HEK293 (cell line): ENCODE measurements at regions not wholly inside any gene's neighbourhood (a gene's known extent, or its start where the extent isn't known, plus 50 kb on each side); places are given as distances from the start of the nearest gene placed in this dataset.

Source experiments
- HOXC10 ChIP-seq: sonication (generic); formaldehyde crosslinking; IDR thresholded peaks from 2 replicates; pipeline ENCODE4 v1.8.1; 2023; ENCODE audit warnings: mild to moderate bottlenecking, missing genetic modification reagents
- KLF1 ChIP-seq: fragments of 450-650 bp; formaldehyde crosslinking; IDR thresholded peaks from 2 replicates; pipeline ENCODE4 v1.5.1; 2016; ENCODE audit warnings: missing biosample characterization, missing genetic modification characterization
- KLF16 ChIP-seq: fragments of 450-650 bp; formaldehyde crosslinking; IDR thresholded peaks from 2 replicates; pipeline ENCODE4 v1.5.1; 2017; ENCODE audit warnings: missing biosample characterization, missing genetic modification characterization
- MEIS1 ChIP-seq: sonication (generic); formaldehyde crosslinking; IDR thresholded peaks from 2 replicates; pipeline ENCODE4 v1.8.1; 2022; ENCODE audit warnings: missing genetic modification reagents, mild to moderate bottlenecking, borderline replicate concordance
- SCRT1 ChIP-seq: fragments of 450-650 bp; formaldehyde crosslinking; IDR thresholded peaks from 2 replicates; pipeline ENCODE4 v1.5.1; 2016; ENCODE audit warnings: missing biosample characterization, missing genetic modification characterization, borderline replicate concordance
- WT1 ChIP-seq: fragments of 450-650 bp; formaldehyde crosslinking; IDR thresholded peaks from 2 replicates; pipeline ENCODE4 v1.5.1; 2016; ENCODE audit warnings: missing biosample characterization, missing genetic modification characterization
- ZNF76 ChIP-seq: fragments of 450-650 bp; formaldehyde crosslinking; IDR thresholded peaks from 2 replicates; pipeline ENCODE4; 2016; ENCODE audit warnings: low read depth, missing biosample characterization, missing genetic modification characterization, borderline replicate concordance
- ZSCAN23 ChIP-seq: fragments of 450-650 bp; formaldehyde crosslinking; IDR thresholded peaks from 2 replicates; pipeline ENCODE4 v1.5.1; 2016; ENCODE audit warnings: missing biosample characterization, missing genetic modification characterization
- TF ChIP-seq, protein P1 (sequence below): fragments of 450-650 bp; formaldehyde crosslinking; IDR thresholded peaks from 2 replicates; pipeline ENCODE4 v1.5.1; 2016; ENCODE audit warnings: missing biosample characterization, missing genetic modification characterization

DNA sequence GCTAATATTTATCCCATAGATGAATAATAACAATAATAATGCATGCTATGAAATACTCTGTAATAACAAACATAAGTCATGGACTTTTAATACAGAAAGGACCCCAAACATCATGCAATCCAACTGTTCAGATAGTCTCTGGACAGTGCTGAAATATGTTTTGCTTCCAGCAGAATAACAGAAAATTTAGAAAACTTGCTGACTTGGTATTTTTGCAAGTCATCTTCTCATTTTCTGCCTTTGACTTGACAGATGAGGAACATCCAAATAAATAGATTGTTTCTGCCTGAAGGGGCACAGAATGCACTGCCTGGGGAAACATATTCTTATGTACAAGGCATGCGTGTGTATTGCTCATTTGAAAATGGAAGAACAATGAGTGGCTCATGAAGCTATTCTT is 442.4 kb upstream of the GRM7 start:
- TF ChIP-seq, protein P1, sequence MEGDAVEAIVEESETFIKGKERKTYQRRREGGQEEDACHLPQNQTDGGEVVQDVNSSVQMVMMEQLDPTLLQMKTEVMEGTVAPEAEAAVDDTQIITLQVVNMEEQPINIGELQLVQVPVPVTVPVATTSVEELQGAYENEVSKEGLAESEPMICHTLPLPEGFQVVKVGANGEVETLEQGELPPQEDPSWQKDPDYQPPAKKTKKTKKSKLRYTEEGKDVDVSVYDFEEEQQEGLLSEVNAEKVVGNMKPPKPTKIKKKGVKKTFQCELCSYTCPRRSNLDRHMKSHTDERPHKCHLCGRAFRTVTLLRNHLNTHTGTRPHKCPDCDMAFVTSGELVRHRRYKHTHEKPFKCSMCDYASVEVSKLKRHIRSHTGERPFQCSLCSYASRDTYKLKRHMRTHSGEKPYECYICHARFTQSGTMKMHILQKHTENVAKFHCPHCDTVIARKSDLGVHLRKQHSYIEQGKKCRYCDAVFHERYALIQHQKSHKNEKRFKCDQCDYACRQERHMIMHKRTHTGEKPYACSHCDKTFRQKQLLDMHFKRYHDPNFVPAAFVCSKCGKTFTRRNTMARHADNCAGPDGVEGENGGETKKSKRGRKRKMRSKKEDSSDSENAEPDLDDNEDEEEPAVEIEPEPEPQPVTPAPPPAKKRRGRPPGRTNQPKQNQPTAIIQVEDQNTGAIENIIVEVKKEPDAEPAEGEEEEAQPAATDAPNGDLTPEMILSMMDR (tag by site-specific recombination) = no peak
- TF ChIP-seq HOXC10 (CRISPR knock-in tag) = no peak
- TF ChIP-seq KLF1 (tag by site-specific recombination) = no peak
- no peak for TF ChIP-seq KLF16
- TF ChIP-seq WT1 = no peak
- TF ChIP-seq MEIS1 (CRISPR knock-in tag) = no peak
- TF ChIP-seq SCRT1 (tag by site-specific recombination) = no peak
- no peak for TF ChIP-seq ZSCAN23
- TF ChIP-seq ZNF76 (tag by site-specific recombination) = no peak
